Smooth muscle cell (in vitro differentiated cells): ENCODE measurements at regions not wholly inside any gene's neighbourhood (a gene's known extent, or its start where the extent isn't known, plus 50 kb on each side); places are given as distances from the start of the nearest gene placed in this dataset.

Experiments
- DNase-seq: peaks from one replicate; lab custom pipeline; 2025; ENCODE audit not compliant: unreplicated experiment; lab: John Stamatoyannopoulos, UW
- H2AFZ ChIP-seq: fragments of 200-600 bp; sonication (generic); 2 replicates; pipeline ENCODE4 v1.6.0; 2016; ENCODE audit warnings: antibody characterized with exemption, low read depth, mild to moderate bottlenecking
- H3F3A ChIP-seq: fragments of 200-600 bp; sonication (generic); 2 replicates; pipeline ENCODE4 v1.6.0; 2017; ENCODE audit warnings: antibody characterized with exemption, low read depth
- H3K27ac ChIP-seq: fragments of 200-600 bp; sonication (generic); 2 replicates; pipeline ENCODE4 v1.5.1; 2016; ENCODE audit warnings: low read depth, mild to moderate bottlenecking
- H3K27me3 ChIP-seq: fragments of 200-600 bp; sonication (generic); 2 replicates; pipeline ENCODE4 v1.6.1; 2016; ENCODE audit warnings: low read depth, mild to moderate bottlenecking
- H3K36me3 ChIP-seq: fragments of 200-600 bp; sonication (generic); 2 replicates; pipeline ENCODE4 v1.5.1; 2016; ENCODE audit warnings: low read depth
- H3K4me1 ChIP-seq: fragments of 200-600 bp; sonication (generic); 2 replicates; pipeline ENCODE4 v1.5.1; 2016; ENCODE audit warnings: low read depth
- H3K4me2 ChIP-seq: fragments of 200-600 bp; sonication (generic); 2 replicates; pipeline ENCODE4 v1.6.0; 2016; ENCODE audit warnings: mild to moderate bottlenecking
- H3K4me3 ChIP-seq: fragments of 200-600 bp; sonication (generic); 2 replicates; pipeline ENCODE4 v1.5.1; 2016; ENCODE audit warnings: mild to moderate bottlenecking
- H3K79me2 ChIP-seq: fragments of 200-600 bp; sonication (generic); 2 replicates; pipeline ENCODE4 v1.6.0; 2016; ENCODE audit warnings: low read depth, mild to moderate bottlenecking
- H3K9ac ChIP-seq: fragments of 200-600 bp; sonication (generic); 2 replicates; pipeline ENCODE4 v1.6.0; 2016; ENCODE audit warnings: low read depth
- H3K9me3 ChIP-seq: fragments of 200-600 bp; sonication (generic); replicated peaks from 2 replicates; pipeline ENCODE4 v1.5.1; 2016; ENCODE audit warnings: low read depth
- H4K20me1 ChIP-seq: fragments of 200-600 bp; sonication (generic); 2 replicates; pipeline ENCODE4 v1.6.0; 2016; ENCODE audit warnings: low read depth
- WGBS: methylation state at CpG from one replicate; pipeline ENCODE4 v1.1.7; 2016; ENCODE audit warnings: low lambda C conversion rate; 5-methylcytosine and 5-hydroxymethylcytosine counted together
- TF ChIP-seq, protein P1 (sequence below): fragments of 200-600 bp; sonication (generic); IDR thresholded peaks from 2 replicates; pipeline ENCODE4 v1.5.1; 2017; ENCODE audit warnings: borderline replicate concordance, mild to moderate bottlenecking, antibody characterized with exemption; ENCODE audit not compliant: insufficient read depth, poor library complexity, severe bottlenecking

DNA sequence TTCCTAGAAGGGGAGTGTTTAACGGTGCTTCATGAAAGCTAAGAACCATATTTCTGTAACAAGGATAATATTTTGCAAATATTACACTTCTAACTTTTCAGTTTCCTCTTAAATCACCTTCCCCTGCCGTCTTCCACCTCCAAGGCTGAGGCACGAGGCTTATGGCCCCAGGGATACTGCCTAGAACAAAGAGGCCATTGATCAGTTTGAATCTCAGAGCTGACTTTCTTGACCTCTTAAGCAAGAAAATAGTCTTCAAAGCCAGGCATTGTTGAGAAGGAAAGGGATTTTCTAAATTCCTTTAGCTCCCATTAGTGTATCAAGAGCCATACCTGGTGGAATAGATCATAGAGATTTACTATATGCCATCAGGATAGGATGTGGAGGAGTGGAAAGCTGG lies 566.2 kb downstream of the BNC2 start:
- DNase-seq = no peak
- 67% methylated on average over 3 of the region's 3 CpGs for WGBS
- Histone ChIP-seq H3K9me3 (no peaks in the 10 kb centered on the region), H3K79me2 (no peaks in the 10 kb centered on the region), H3K27me3 (no peaks in the 10 kb centered on the region), H2AFZ (no peak overlapping the region), H4K20me1 (no peaks in the 10 kb centered on the region), H3K9ac (no peak overlapping the region), H3K36me3 (no peaks in the 10 kb centered on the region), H3K4me2 (no peak overlapping the region), H3K27ac (no peak overlapping the region), H3F3A (no peaks in the 10 kb centered on the region), H3K4me3 (no peak overlapping the region), H3K4me1 (peaks cover 20% of the 10 kb centered on the region)
- TF ChIP-seq, protein P1, sequence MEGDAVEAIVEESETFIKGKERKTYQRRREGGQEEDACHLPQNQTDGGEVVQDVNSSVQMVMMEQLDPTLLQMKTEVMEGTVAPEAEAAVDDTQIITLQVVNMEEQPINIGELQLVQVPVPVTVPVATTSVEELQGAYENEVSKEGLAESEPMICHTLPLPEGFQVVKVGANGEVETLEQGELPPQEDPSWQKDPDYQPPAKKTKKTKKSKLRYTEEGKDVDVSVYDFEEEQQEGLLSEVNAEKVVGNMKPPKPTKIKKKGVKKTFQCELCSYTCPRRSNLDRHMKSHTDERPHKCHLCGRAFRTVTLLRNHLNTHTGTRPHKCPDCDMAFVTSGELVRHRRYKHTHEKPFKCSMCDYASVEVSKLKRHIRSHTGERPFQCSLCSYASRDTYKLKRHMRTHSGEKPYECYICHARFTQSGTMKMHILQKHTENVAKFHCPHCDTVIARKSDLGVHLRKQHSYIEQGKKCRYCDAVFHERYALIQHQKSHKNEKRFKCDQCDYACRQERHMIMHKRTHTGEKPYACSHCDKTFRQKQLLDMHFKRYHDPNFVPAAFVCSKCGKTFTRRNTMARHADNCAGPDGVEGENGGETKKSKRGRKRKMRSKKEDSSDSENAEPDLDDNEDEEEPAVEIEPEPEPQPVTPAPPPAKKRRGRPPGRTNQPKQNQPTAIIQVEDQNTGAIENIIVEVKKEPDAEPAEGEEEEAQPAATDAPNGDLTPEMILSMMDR = no peak

DNA sequence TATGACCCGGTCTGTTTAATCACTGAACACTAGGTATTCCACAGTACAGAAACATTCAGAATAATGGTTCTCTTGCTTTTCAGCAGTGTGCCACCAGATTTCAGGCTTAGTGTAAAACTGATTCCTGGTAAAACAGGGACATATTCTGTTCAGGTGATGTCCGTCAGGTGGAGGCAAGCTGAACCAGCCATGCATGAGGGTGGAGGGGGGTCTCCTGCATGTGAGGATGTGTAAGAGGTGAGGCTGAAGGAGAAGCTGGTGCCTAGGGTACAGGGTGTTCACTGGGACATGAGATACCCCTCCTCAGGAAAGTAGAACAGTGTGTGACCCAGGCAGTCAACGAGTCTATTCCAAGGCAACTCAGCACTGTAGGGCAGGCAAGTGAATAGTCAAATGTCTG lies 563.9 kb downstream of the BNC2 start:
- Histone ChIP-seq H3K4me1 (peaks cover 25% of the 10 kb centered on the region), H3F3A (no peaks in the 10 kb centered on the region), H3K4me3 (no peak overlapping the region), H3K4me2 (no peak overlapping the region), H3K9ac (no peak overlapping the region), H2AFZ (no peak overlapping the region), H4K20me1 (no peaks in the 10 kb centered on the region), H3K79me2 (no peaks in the 10 kb centered on the region), H3K27ac (no peak overlapping the region), H3K9me3 (no peaks in the 10 kb centered on the region), H3K36me3 (no peaks in the 10 kb centered on the region), H3K27me3 (no peaks in the 10 kb centered on the region)
- TF ChIP-seq, protein P1 = no peak
- WGBS = 94% methylated on average over 3 of the region's 3 CpGs
- DNase-seq = no peak

DNA sequence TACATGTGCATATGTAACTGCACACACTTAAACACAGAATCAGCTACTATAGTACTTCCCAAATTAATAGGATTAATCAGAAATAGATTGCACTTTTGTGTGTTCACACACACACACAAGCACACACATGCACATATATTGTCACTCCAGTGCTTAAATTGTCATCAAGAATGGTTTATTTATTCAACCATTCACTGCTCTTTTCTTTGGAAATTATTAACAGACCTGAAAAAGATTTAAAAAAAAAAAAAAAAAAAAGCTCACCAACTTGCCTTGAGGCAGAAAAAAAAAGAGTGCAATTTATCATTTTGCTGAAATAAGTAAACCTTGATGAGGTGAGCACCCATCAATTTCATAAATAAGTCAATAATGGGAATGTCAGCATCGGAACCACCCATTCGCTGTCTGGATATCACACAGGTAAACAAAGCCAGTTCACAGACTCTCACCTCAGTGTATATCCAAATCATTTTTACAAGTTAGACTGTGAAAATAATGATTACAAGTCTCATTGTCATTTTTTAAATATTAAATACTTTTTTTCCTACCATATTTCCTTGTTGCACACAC lies 562.8 kb downstream of the BNC2 start:
- H4K20me1 ChIP-seq = no peaks in the 10 kb centered on the region
- H3F3A ChIP-seq = no peaks in the 10 kb centered on the region
- peaks cover 25% of the 10 kb centered on the region for H3K4me1 ChIP-seq
- H3K36me3 ChIP-seq = no peaks in the 10 kb centered on the region
- H3K4me2 ChIP-seq = no peak overlapping the region
- no peak for DNase-seq
- TF ChIP-seq, protein P1 = no peak
- no peak overlapping the region for H2AFZ ChIP-seq
- no peak overlapping the region for H3K27ac ChIP-seq
- H3K9ac ChIP-seq = no peak overlapping the region
- whole genome bisulfite sequencing = 98% methylated on average over 2 of the region's 2 CpGs
- H3K9me3 ChIP-seq = no peaks in the 10 kb centered on the region
- no peaks in the 10 kb centered on the region for H3K27me3 ChIP-seq
- no peak overlapping the region for H3K4me3 ChIP-seq
- no peaks in the 10 kb centered on the region for H3K79me2 ChIP-seq

DNA sequence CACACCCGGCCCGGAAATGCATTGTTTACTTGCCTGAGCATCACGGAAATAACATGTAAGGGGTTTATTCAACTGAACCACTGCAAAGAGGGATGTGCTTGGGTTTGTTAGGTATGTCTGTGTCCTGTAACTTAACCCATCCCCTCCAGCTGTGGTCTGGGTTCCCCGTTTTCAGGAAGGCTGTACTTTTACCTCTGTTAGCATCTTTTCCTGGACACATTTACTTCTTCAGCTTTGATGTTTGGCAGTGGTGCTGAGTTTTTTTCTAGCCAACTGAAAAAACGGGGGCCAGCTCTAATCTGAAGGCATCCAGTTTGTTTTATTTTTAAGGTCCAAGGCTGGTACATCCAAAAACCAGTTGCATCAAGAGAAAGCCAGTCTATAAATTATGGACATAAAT lies 561.8 kb downstream of the BNC2 start:
- no peak overlapping the region for H3K27ac ChIP-seq
- H3K9ac ChIP-seq = no peak overlapping the region
- no peak overlapping the region for H3K4me3 ChIP-seq
- no peaks in the 10 kb centered on the region for H3K79me2 ChIP-seq
- no peak overlapping the region for H3K4me2 ChIP-seq
- H3K36me3 ChIP-seq = no peaks in the 10 kb centered on the region
- no peaks in the 10 kb centered on the region for H3F3A ChIP-seq
- DNase-seq = no peak
- TF ChIP-seq, protein P1 = no peak
- peaks cover 24% of the 10 kb centered on the region for H3K4me1 ChIP-seq
- no peak overlapping the region for H2AFZ ChIP-seq
- 92% methylated on average over 5 of the region's 5 CpGs for WGBS
- H3K27me3 ChIP-seq = no peaks in the 10 kb centered on the region
- no peaks in the 10 kb centered on the region for H3K9me3 ChIP-seq
- H4K20me1 ChIP-seq = no peaks in the 10 kb centered on the region
